ENCODE measurements at regions not wholly inside any gene's neighbourhood (a gene's known extent, or its start where the extent isn't known, plus 50 kb on each side); places are given as distances from the start of the nearest gene placed in this dataset.

GRCh38 chr14:46054526-46054925, 597.1 kb downstream of the RPL10L start:
- TF ChIP-seq HNF4G (IDR thresholded peaks at IDR 0.05) (no peak), RXRA (IDR thresholded peaks at IDR 0.05) (no peak), ATF3 (IDR thresholded peaks at IDR 0.05) (no peak), TAF1 (conservative IDR thresholded peaks at IDR 0.05) (no peak), FOXA1 (IDR thresholded peaks at IDR 0.05) (no peak), JUND (IDR thresholded peaks at IDR 0.05) (no peak), YY1 (IDR thresholded peaks at IDR 0.05) (no peak), REST (IDR thresholded peaks at IDR 0.05) (no peak), NR2F2 (IDR thresholded peaks at IDR 0.05) (no peak), SP1 (IDR thresholded peaks at IDR 0.05) (no peak), CTCF (IDR thresholded peaks at IDR 0.05; ENCODE audit: low read depth, low read length, missing input control) (no peak), HNF4A (conservative IDR thresholded peaks at IDR 0.05) (no peak)
- TF ChIP-seq, protein P1, sequence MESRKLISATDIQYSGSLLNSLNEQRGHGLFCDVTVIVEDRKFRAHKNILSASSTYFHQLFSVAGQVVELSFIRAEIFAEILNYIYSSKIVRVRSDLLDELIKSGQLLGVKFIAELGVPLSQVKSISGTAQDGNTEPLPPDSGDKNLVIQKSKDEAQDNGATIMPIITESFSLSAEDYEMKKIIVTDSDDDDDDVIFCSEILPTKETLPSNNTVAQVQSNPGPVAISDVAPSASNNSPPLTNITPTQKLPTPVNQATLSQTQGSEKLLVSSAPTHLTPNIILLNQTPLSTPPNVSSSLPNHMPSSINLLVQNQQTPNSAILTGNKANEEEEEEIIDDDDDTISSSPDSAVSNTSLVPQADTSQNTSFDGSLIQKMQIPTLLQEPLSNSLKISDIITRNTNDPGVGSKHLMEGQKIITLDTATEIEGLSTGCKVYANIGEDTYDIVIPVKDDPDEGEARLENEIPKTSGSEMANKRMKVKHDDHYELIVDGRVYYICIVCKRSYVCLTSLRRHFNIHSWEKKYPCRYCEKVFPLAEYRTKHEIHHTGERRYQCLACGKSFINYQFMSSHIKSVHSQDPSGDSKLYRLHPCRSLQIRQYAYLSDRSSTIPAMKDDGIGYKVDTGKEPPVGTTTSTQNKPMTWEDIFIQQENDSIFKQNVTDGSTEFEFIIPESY (IDR thresholded peaks at IDR 0.05), result no peak
- TF ChIP-seq, protein P2, sequence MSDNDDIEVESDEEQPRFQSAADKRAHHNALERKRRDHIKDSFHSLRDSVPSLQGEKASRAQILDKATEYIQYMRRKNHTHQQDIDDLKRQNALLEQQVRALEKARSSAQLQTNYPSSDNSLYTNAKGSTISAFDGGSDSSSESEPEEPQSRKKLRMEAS (IDR thresholded peaks at IDR 0.05), result no peak
- Histone ChIP-seq H3K9ac (ENCODE audit: low read depth in 1 of 2, low read length in 2 of 2) (no peak overlapping the region), H3K4me1 (ENCODE audit: control insufficient read depth in 4 of 4, insufficient read depth in 4 of 4, low read length in 3 of 4) (no peaks in the 10 kb centered on the region), H3K27ac (ENCODE audit: low read depth in 1 of 2, low read length in 2 of 2) (no peak overlapping the region), H3K27me3 (ENCODE audit: control insufficient read depth in 4 of 4, insufficient read depth in 4 of 4, low read length in 3 of 4) (no peaks in the 10 kb centered on the region), H3K9me3 (ENCODE audit: control insufficient read depth in 4 of 4, low read length in 3 of 4) (no peaks in the 10 kb centered on the region), H3K4me3 (ENCODE audit: low read depth in 1 of 3, low read length in 3 of 3) (no peak overlapping the region), H3K36me3 (ENCODE audit: control insufficient read depth in 4 of 4, insufficient read depth in 3 of 4, low read depth in 1 of 4, low read length in 3 of 4) (no peaks in the 10 kb centered on the region)
- DNase-seq (ENCODE audit: low spot score), result no peak
- 40% methylated on average over 2 of the region's 2 CpGs for WGBS

DNA sequence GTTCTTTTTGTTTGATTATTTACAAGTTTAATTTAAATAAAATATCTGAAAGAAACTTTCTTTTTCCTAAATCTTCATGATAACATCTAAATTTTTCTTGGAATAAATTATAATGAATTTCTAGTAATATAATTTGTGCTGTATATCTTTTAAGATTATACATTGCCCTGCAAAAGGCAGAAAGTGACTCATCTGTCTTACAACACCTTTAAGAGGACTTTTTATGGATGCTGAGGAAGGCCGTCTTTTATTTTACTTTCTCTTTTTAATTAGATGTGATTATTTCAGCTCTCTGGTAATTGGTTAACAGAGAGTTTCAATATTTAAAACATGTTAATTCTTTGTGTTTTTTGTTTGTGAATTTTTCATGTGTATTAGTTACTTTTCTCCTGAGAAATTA, 598.4 kb downstream of the RPL10L start:
- no peak for DNase-seq (ENCODE audit: low spot score)
- 82% methylated on average over 1 of the region's 1 CpG for WGBS
- no peak overlapping the region for H3K9ac ChIP-seq (ENCODE audit: low read depth in 1 of 2, low read length in 2 of 2)
- H3K4me1 ChIP-seq (ENCODE audit: control insufficient read depth in 4 of 4, insufficient read depth in 4 of 4, low read length in 3 of 4), result no peaks in the 10 kb centered on the region
- no peaks in the 10 kb centered on the region for H3K36me3 ChIP-seq (ENCODE audit: control insufficient read depth in 4 of 4, insufficient read depth in 3 of 4, low read depth in 1 of 4, low read length in 3 of 4)
- TF ChIP-seq TAF1 (conservative IDR thresholded peaks at IDR 0.05) (no peak), HNF4A (conservative IDR thresholded peaks at IDR 0.05) (no peak), REST (IDR thresholded peaks at IDR 0.05) (no peak), RAD21 (IDR thresholded peaks at IDR 0.05) (no peak), GABPA (IDR thresholded peaks at IDR 0.05 in 1 of 2, conservative IDR thresholded peaks at IDR 0.05 in 1 of 2) (no peak), ATF3 (IDR thresholded peaks at IDR 0.05) (no peak), EGR1 (IDR thresholded peaks at IDR 0.05; ENCODE audit: low read depth in 2 of 2) (no peak), NR2F2 (IDR thresholded peaks at IDR 0.05) (no peak)
- H3K27ac ChIP-seq (ENCODE audit: low read depth in 1 of 2, low read length in 2 of 2), result no peak overlapping the region
- H3K27me3 ChIP-seq (ENCODE audit: control insufficient read depth in 4 of 4, insufficient read depth in 4 of 4, low read length in 3 of 4), result no peaks in the 10 kb centered on the region
- H3K9me3 ChIP-seq (ENCODE audit: control insufficient read depth in 4 of 4, low read length in 3 of 4), result no peaks in the 10 kb centered on the region
- no peak overlapping the region for H3K4me3 ChIP-seq (ENCODE audit: low read depth in 1 of 3, low read length in 3 of 3)

Measured in liver (tissue), 8 donors.